ENCODE measurements at regions not wholly inside any gene's neighbourhood (a gene's known extent, or its start where the extent isn't known, plus 50 kb on each side); places are given as distances from the start of the nearest gene placed in this dataset.
"Not testable (repeated sequence)": the region's sequence is repeated elsewhere in the genome, so short reads cannot be mapped to it uniquely, and the experiment has no call there.

DNA sequence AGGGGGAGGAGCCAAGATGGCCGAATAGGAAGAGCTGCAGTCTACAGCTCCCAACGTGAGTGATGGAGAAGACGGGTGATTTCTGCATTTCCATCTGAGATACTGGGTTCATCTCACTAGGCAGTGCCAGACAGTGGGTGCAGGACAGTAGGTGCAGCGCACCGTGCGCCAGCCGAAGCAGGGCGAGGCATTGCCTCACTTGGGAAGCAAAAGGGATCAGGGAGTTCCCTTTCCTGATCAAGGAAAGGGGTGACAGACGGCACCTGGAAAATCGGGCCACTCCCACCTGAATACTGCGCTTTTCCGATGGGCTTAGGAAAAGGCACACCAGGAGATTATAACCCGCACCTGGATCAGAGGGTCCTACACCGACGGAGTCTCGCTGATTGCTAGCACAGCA, 121.1 kb upstream of the SESTD1 start:
- not testable (repeated sequence) for H3K36me3 ChIP-seq (ENCODE audit: control insufficient read depth, insufficient read depth, low read length, severe bottlenecking); H3K9ac ChIP-seq (ENCODE audit: low read length); H3K4me3 ChIP-seq (ENCODE audit: low read length); DNase-seq (ENCODE audit: low read depth); H3K4me1 ChIP-seq (ENCODE audit: control insufficient read depth, insufficient read depth, low read length); H3K27me3 ChIP-seq (replicated peaks; ENCODE audit: control insufficient read depth, insufficient read depth, low read length); H3K9me3 ChIP-seq (ENCODE audit: control insufficient read depth, low read length)

DNA sequence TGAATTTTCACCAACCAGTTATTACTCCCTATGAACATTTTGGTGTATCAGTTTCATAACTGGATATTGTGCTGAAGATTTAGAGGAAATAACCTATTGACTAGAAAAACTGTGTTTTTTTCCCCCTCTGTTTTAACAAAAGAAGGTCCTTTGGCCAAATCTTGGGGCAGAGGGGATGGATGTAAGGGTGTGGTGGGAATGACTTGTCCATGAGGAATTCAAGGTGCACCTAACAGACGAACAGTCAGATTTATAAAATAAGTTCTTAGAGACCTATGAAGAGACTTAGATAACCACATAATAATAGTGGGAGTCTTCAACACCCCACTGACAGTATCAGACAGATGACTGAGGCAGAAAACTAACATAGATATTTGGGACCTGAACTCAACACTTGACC, 119.3 kb upstream of the SESTD1 start:
- Histone ChIP-seq H3K9ac (ENCODE audit: low read length) (no peak overlapping the region), H3K4me1 (ENCODE audit: control insufficient read depth, insufficient read depth, low read length) (no peaks in the 10 kb centered on the region), H3K4me3 (ENCODE audit: low read length) (no peak overlapping the region), H3K9me3 (ENCODE audit: control insufficient read depth, low read length) (no peaks in the 10 kb centered on the region), H3K27me3 (replicated peaks; ENCODE audit: control insufficient read depth, insufficient read depth, low read length) (no peaks in the 10 kb centered on the region), H3K36me3 (ENCODE audit: control insufficient read depth, insufficient read depth, low read length, severe bottlenecking) (no peaks in the 10 kb centered on the region)
- no peak for DNase-seq (ENCODE audit: low read depth)

- H3K9ac ChIP-seq (ENCODE audit: low read length), result no peak overlapping the region
- no peaks in the 10 kb centered on the region for H3K9me3 ChIP-seq (ENCODE audit: control insufficient read depth, low read length)
- H3K4me1 ChIP-seq (ENCODE audit: control insufficient read depth, insufficient read depth, low read length), result peaks cover 7% of the 10 kb centered on the region
- no peaks in the 10 kb centered on the region for H3K27me3 ChIP-seq (replicated peaks; ENCODE audit: control insufficient read depth, insufficient read depth, low read length)
- DNase-seq (ENCODE audit: low read depth), result peak; percentile 81
- H3K36me3 ChIP-seq (ENCODE audit: control insufficient read depth, insufficient read depth, low read length, severe bottlenecking), result no peaks in the 10 kb centered on the region
- H3K4me3 ChIP-seq (ENCODE audit: low read length), result no peak overlapping the region
Measured at GRCh38 chr2:179377296-179377695, 112.7 kb upstream of the SESTD1 start.

GRCh38 chr2:179376881-179377280, 112.2 kb upstream of the SESTD1 start:
- Histone ChIP-seq H3K9me3 (ENCODE audit: control insufficient read depth, low read length) (no peaks in the 10 kb centered on the region), H3K4me1 (ENCODE audit: control insufficient read depth, insufficient read depth, low read length) (peaks cover 7% of the 10 kb centered on the region), H3K27me3 (replicated peaks; ENCODE audit: control insufficient read depth, insufficient read depth, low read length) (no peaks in the 10 kb centered on the region), H3K36me3 (ENCODE audit: control insufficient read depth, insufficient read depth, low read length, severe bottlenecking) (no peaks in the 10 kb centered on the region), H3K9ac (ENCODE audit: low read length) (no peak overlapping the region), H3K4me3 (ENCODE audit: low read length) (no peak overlapping the region)
- DNase-seq (ENCODE audit: low read depth), result peak; percentile 74

DNA sequence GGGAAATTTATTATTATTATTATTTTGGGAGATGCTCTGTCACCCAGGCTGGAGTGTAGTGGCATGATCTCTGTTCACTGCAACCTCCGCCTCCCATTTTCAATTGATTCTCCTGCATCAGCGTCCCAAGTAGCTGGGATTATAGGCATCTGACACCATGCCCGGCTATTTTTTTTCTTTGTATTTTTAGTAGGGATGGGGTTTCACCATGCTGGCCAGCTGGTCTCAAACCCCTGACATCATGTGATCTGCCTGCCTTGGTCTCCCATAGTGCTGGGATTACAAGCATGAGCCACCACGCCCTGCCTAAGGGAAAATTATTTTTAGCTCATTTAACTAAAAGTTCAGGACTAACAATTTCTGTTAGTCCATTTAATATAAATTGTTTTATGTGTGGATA, 109.2 kb upstream of the SESTD1 start:
- Histone ChIP-seq H3K9ac (ENCODE audit: low read length) (no peak overlapping the region), H3K4me1 (ENCODE audit: control insufficient read depth, insufficient read depth, low read length) (peaks cover 7% of the 10 kb centered on the region), H3K36me3 (ENCODE audit: control insufficient read depth, insufficient read depth, low read length, severe bottlenecking) (no peaks in the 10 kb centered on the region), H3K4me3 (ENCODE audit: low read length) (no peak overlapping the region), H3K9me3 (ENCODE audit: control insufficient read depth, low read length) (no peaks in the 10 kb centered on the region), H3K27me3 (replicated peaks; ENCODE audit: control insufficient read depth, insufficient read depth, low read length) (no peaks in the 10 kb centered on the region)
- DNase-seq (ENCODE audit: low read depth), result no peak

- not testable (repeated sequence) for H3K9me3 ChIP-seq (ENCODE audit: control insufficient read depth, low read length); H3K4me1 ChIP-seq (ENCODE audit: control insufficient read depth, insufficient read depth, low read length); H3K36me3 ChIP-seq (ENCODE audit: control insufficient read depth, insufficient read depth, low read length, severe bottlenecking); H3K9ac ChIP-seq (ENCODE audit: low read length); H3K4me3 ChIP-seq (ENCODE audit: low read length); H3K27me3 ChIP-seq (replicated peaks; ENCODE audit: control insufficient read depth, insufficient read depth, low read length); DNase-seq (ENCODE audit: low read depth)
Measured at GRCh38 chr2:179365561-179365960, 100.9 kb upstream of the SESTD1 start.

DNA sequence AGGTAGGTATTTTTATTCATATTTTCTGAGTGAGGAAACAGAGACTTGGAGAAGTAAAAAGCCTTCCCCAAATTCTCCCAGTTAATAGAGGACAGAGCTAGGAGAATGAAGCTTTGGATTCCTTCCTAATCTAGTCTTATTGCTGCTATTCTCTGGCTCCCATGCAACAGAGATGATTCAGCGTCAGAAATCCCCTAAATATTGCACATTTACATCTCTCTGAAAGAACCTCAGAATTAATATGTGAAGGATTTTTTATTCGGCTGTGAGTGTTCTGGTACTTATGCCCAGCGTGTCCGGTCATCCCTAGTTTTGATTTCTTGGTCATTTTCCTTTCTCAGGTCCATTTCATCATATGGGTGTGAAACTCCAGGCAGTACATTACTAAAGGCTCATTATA, 91.2 kb upstream of the SESTD1 start:
- H3K27me3 ChIP-seq (replicated peaks; ENCODE audit: control insufficient read depth, insufficient read depth, low read length), result no peaks in the 10 kb centered on the region
- H3K4me3 ChIP-seq (ENCODE audit: low read length), result no peak overlapping the region
- H3K9me3 ChIP-seq (ENCODE audit: control insufficient read depth, low read length), result no peaks in the 10 kb centered on the region
- peak; percentile 67 for DNase-seq (ENCODE audit: low read depth)
- H3K4me1 ChIP-seq (ENCODE audit: control insufficient read depth, insufficient read depth, low read length), result peaks cover 36% of the 10 kb centered on the region
- H3K36me3 ChIP-seq (ENCODE audit: control insufficient read depth, insufficient read depth, low read length, severe bottlenecking), result no peaks in the 10 kb centered on the region
- H3K9ac ChIP-seq (ENCODE audit: low read length), result no peak overlapping the region

DNA sequence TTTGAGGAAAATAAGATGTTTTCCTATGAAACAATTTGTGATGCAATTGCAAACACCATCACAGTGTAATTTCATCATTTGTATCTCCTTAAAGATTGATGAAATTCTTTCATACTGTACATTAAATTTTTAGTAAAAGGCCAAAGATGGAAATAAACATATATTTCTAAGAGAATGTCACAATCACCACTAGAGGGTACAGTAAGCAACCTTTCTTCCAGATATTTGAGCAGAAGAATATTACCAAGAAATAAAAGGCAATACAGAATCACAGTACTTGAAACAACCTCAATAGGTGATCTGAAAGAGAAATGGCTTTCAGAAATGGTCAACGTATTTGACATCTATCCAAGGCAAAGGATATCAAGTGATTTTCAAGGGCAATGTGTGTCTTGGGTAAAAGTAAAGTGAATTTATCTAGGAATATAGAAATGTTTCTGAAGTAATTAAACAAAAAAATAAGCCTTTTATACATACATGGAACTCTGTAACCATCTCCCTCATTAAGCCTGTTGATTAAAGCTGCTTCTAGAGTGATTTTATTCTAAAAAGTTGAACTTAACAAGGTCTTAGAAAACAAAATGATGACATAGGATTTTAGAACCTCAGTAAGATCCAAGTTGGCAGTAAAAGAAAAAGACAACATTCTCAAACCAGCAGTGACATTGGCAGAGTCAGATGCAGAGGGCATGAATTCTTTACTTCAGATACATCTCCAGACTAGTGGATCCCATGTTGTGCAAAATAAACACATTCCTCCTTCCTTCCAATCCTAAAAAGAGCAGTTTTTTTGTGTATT, 90.3 kb upstream of the SESTD1 start:
- Histone ChIP-seq H3K4me3 (ENCODE audit: low read length) (no peak overlapping the region), H3K36me3 (ENCODE audit: control insufficient read depth, insufficient read depth, low read length, severe bottlenecking) (no peaks in the 10 kb centered on the region), H3K4me1 (ENCODE audit: control insufficient read depth, insufficient read depth, low read length) (peaks cover 31% of the 10 kb centered on the region), H3K27me3 (replicated peaks; ENCODE audit: control insufficient read depth, insufficient read depth, low read length) (no peaks in the 10 kb centered on the region), H3K9ac (ENCODE audit: low read length) (no peak overlapping the region), H3K9me3 (ENCODE audit: control insufficient read depth, low read length) (no peaks in the 10 kb centered on the region)
- DNase-seq (ENCODE audit: low read depth), result peak; percentile 70

DNA sequence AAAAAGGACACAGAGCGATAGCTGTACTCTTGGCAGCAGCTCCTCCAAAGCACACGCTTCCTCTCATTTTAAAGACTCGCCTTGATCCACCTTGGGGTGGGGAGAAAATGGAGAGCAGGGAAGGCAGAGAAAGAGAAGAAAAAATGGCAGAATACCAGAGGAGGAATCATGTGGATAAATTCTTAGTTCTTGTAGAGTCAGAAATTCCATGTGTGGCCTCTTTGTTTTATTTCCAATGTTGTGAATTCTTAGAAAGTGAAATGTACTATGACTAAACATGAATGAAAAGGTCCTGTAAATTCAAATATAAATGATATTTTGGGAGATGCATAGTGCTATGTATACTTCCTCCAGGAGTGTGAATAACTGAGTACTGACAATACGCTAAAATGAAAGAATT, 89.7 kb upstream of the SESTD1 start:
- no peak overlapping the region for H3K9ac ChIP-seq (ENCODE audit: low read length)
- DNase-seq (ENCODE audit: low read depth), result no peak
- no peak overlapping the region for H3K4me3 ChIP-seq (ENCODE audit: low read length)
- no peaks in the 10 kb centered on the region for H3K9me3 ChIP-seq (ENCODE audit: control insufficient read depth, low read length)
- H3K27me3 ChIP-seq (replicated peaks; ENCODE audit: control insufficient read depth, insufficient read depth, low read length), result no peaks in the 10 kb centered on the region
- peaks cover 27% of the 10 kb centered on the region for H3K4me1 ChIP-seq (ENCODE audit: control insufficient read depth, insufficient read depth, low read length)
- H3K36me3 ChIP-seq (ENCODE audit: control insufficient read depth, insufficient read depth, low read length, severe bottlenecking), result no peaks in the 10 kb centered on the region

DNA sequence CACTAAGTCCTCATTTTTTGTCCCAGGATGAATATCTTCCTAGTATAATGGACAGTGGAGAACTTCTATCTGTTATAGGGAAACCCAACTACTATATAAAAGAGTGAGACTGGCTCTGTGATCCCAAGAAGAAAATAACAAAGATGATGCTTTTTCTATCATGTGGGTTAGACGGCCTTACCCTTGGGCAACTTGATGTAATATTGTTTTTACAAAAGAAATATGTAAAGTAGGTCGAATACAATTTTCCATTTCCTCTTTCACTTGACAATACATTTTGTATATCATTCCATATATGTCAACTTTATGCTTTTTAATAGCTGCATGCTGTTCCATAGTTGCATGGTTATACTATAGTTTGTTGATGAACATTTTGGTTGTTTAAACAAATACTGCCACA, 87.5 kb upstream of the SESTD1 start:
- no peak overlapping the region for H3K9ac ChIP-seq (ENCODE audit: low read length)
- no peaks in the 10 kb centered on the region for H3K9me3 ChIP-seq (ENCODE audit: control insufficient read depth, low read length)
- peaks cover 19% of the 10 kb centered on the region for H3K4me1 ChIP-seq (ENCODE audit: control insufficient read depth, insufficient read depth, low read length)
- no peaks in the 10 kb centered on the region for H3K27me3 ChIP-seq (replicated peaks; ENCODE audit: control insufficient read depth, insufficient read depth, low read length)
- no peak overlapping the region for H3K4me3 ChIP-seq (ENCODE audit: low read length)
- no peaks in the 10 kb centered on the region for H3K36me3 ChIP-seq (ENCODE audit: control insufficient read depth, insufficient read depth, low read length, severe bottlenecking)
- no peak for DNase-seq (ENCODE audit: low read depth)

GRCh38 chr2:179351057-179351456, 86.4 kb upstream of the SESTD1 start:
- no peak overlapping the region for H3K9ac ChIP-seq (ENCODE audit: low read length)

More at GRCh38 chr2:179351057-179351456, 86.4 kb upstream of the SESTD1 start:
- no peaks in the 10 kb centered on the region for H3K27me3 ChIP-seq (replicated peaks; ENCODE audit: control insufficient read depth, insufficient read depth, low read length)
- no peak overlapping the region for H3K4me3 ChIP-seq (ENCODE audit: low read length)
- H3K4me1 ChIP-seq (ENCODE audit: control insufficient read depth, insufficient read depth, low read length), result peaks cover 15% of the 10 kb centered on the region
- no peak for DNase-seq (ENCODE audit: low read depth)
- no peaks in the 10 kb centered on the region for H3K36me3 ChIP-seq (ENCODE audit: control insufficient read depth, insufficient read depth, low read length, severe bottlenecking)
- H3K9me3 ChIP-seq (ENCODE audit: control insufficient read depth, low read length), result no peaks in the 10 kb centered on the region
